ENCODE measurements at regions not wholly inside any gene's neighbourhood (a gene's known extent, or its start where the extent isn't known, plus 50 kb on each side); places are given as distances from the start of the nearest gene placed in this dataset.

- TF ChIP-seq CTCF (IDR thresholded peaks at IDR 0.05) (no peak), POLR2AphosphoS5 (IDR thresholded peaks at IDR 0.05; ENCODE audit: insufficient read depth in 1 of 2, low read depth in 1 of 2) (no peak), POLR2A (IDR thresholded peaks at IDR 0.05) (no peak)
- H3K4me1 ChIP-seq = no peaks in the 10 kb centered on the region
- H3K36me3 ChIP-seq = no peaks in the 10 kb centered on the region
- H3K27me3 ChIP-seq = no peaks in the 10 kb centered on the region
- no peak for DNase-seq (ENCODE audit: extremely low spot score in 2 of 2)
- no peaks in the 10 kb centered on the region for H3K9me3 ChIP-seq
- intact Hi-C loops (cut with DNase I) = no loop called here
- H3K27ac ChIP-seq = no peak overlapping the region
- H3K4me3 ChIP-seq = no peak overlapping the region
Observed at GRCh38 chr17:5952518-5952917, 117.7 kb upstream of the WSCD1 start.

- Histone ChIP-seq H3K36me3 (no peaks in the 10 kb centered on the region), H3K27ac (no peak overlapping the region), H3K4me3 (no peak overlapping the region), H3K27me3 (no peaks in the 10 kb centered on the region), H3K9me3 (no peaks in the 10 kb centered on the region), H3K4me1 (no peaks in the 10 kb centered on the region)
- intact Hi-C loops (cut with DNase I) = no loop called here
- TF ChIP-seq POLR2AphosphoS5 (IDR thresholded peaks at IDR 0.05; ENCODE audit: insufficient read depth in 1 of 2, low read depth in 1 of 2) (no peak), CTCF (IDR thresholded peaks at IDR 0.05) (no peak), POLR2A (IDR thresholded peaks at IDR 0.05) (no peak)
- DNase-seq (ENCODE audit: extremely low spot score in 2 of 2) = no peak
Observed at GRCh38 chr17:5955764-5956163, 114.4 kb upstream of the WSCD1 start.

- H3K27ac ChIP-seq = no peak overlapping the region
- H3K9me3 ChIP-seq = no peaks in the 10 kb centered on the region
- no peak for DNase-seq (ENCODE audit: extremely low spot score in 2 of 2)
- H3K4me1 ChIP-seq = no peaks in the 10 kb centered on the region
- intact Hi-C loops (cut with DNase I) = no loop called here
- H3K4me3 ChIP-seq = no peak overlapping the region
- H3K36me3 ChIP-seq = no peaks in the 10 kb centered on the region
- no peak for TF ChIP-seq CTCF (IDR thresholded peaks at IDR 0.05)
- TF ChIP-seq POLR2AphosphoS5 (IDR thresholded peaks at IDR 0.05; ENCODE audit: insufficient read depth in 1 of 2, low read depth in 1 of 2) = no peak
- TF ChIP-seq POLR2A (IDR thresholded peaks at IDR 0.05) = no peak
- H3K27me3 ChIP-seq = no peaks in the 10 kb centered on the region
Observed at GRCh38 chr17:5958850-5959249, 111.3 kb upstream of the WSCD1 start.

- Histone ChIP-seq H3K4me3 (no peak overlapping the region), H3K27ac (no peak overlapping the region), H3K4me1 (no peaks in the 10 kb centered on the region), H3K27me3 (no peaks in the 10 kb centered on the region), H3K36me3 (no peaks in the 10 kb centered on the region), H3K9me3 (no peaks in the 10 kb centered on the region)
- intact Hi-C loops (cut with DNase I) = no loop called here
- TF ChIP-seq POLR2A (IDR thresholded peaks at IDR 0.05) = no peak
- TF ChIP-seq CTCF (IDR thresholded peaks at IDR 0.05) = no peak
- no peak for TF ChIP-seq POLR2AphosphoS5 (IDR thresholded peaks at IDR 0.05; ENCODE audit: insufficient read depth in 1 of 2, low read depth in 1 of 2)
- peak in 1 of 2 donors; percentile 7 for DNase-seq (ENCODE audit: extremely low spot score in 2 of 2)
Observed at GRCh38 chr17:5962371-5962770, 107.8 kb upstream of the WSCD1 start.

GRCh38 chr17:5971969-5972368 is 98.2 kb upstream of the WSCD1 start:
- no peak overlapping the region for H3K27ac ChIP-seq
- H3K9me3 ChIP-seq = no peaks in the 10 kb centered on the region
- no peaks in the 10 kb centered on the region for H3K4me1 ChIP-seq
- TF ChIP-seq CTCF (IDR thresholded peaks at IDR 0.05) (no peak), POLR2A (IDR thresholded peaks at IDR 0.05) (no peak), POLR2AphosphoS5 (IDR thresholded peaks at IDR 0.05; ENCODE audit: insufficient read depth in 1 of 2, low read depth in 1 of 2) (no peak)
- intact Hi-C loops (cut with DNase I) = no loop called here
- H3K36me3 ChIP-seq = no peaks in the 10 kb centered on the region
- no peak overlapping the region for H3K4me3 ChIP-seq
- no peak for DNase-seq (ENCODE audit: extremely low spot score in 2 of 2)
- H3K27me3 ChIP-seq = no peaks in the 10 kb centered on the region
